ENCODE measurements at regions not wholly inside any gene's neighbourhood (a gene's known extent, or its start where the extent isn't known, plus 50 kb on each side); places are given as distances from the start of the nearest gene placed in this dataset.

GRCh38 chr7:67823345-67823744 lies 826.7 kb downstream of the TYW1 start:
- TF ChIP-seq CTCF (conservative IDR thresholded peaks at IDR 0.05; ENCODE audit: low read depth, low read length), result no peak
- no peak overlapping the region for H3K4me2 ChIP-seq
- no peaks in the 10 kb centered on the region for H3K27me3 ChIP-seq (ENCODE audit: insufficient read depth, low read depth)
- no peaks in the 10 kb centered on the region for H4K20me1 ChIP-seq (ENCODE audit: insufficient read depth)
- no peak overlapping the region for H2AFZ ChIP-seq (ENCODE audit: low read depth)
- no peaks in the 10 kb centered on the region for H3K79me2 ChIP-seq (ENCODE audit: insufficient read depth, low read depth)
- H3K4me1 ChIP-seq (ENCODE audit: low read depth, poor library complexity, severe bottlenecking), result no peaks in the 10 kb centered on the region
- no peak overlapping the region for H3K27ac ChIP-seq
- H3K9ac ChIP-seq, result no peak overlapping the region
- no peak overlapping the region for H3K4me3 ChIP-seq (IDR thresholded peaks at IDR 0.05; ENCODE audit: insufficient read depth, low read depth, low read length)
- H3K36me3 ChIP-seq (ENCODE audit: insufficient read depth), result no peaks in the 10 kb centered on the region

- no peaks in the 10 kb centered on the region for H3K4me1 ChIP-seq (ENCODE audit: low read depth, poor library complexity, severe bottlenecking)
- no peaks in the 10 kb centered on the region for H4K20me1 ChIP-seq (ENCODE audit: insufficient read depth)
- TF ChIP-seq CTCF (conservative IDR thresholded peaks at IDR 0.05; ENCODE audit: low read depth, low read length), result no peak
- H3K36me3 ChIP-seq (ENCODE audit: insufficient read depth), result no peaks in the 10 kb centered on the region
- H3K4me2 ChIP-seq, result no peak overlapping the region
- no peaks in the 10 kb centered on the region for H3K27me3 ChIP-seq (ENCODE audit: insufficient read depth, low read depth)
- no peak overlapping the region for H3K27ac ChIP-seq
- no peak overlapping the region for H2AFZ ChIP-seq (ENCODE audit: low read depth)
- H3K4me3 ChIP-seq (IDR thresholded peaks at IDR 0.05; ENCODE audit: insufficient read depth, low read depth, low read length), result no peak overlapping the region
- no peak overlapping the region for H3K9ac ChIP-seq
- no peaks in the 10 kb centered on the region for H3K79me2 ChIP-seq (ENCODE audit: insufficient read depth, low read depth)
Measured at GRCh38 chr7:67825356-67825755, 828.7 kb downstream of the TYW1 start.

- Histone ChIP-seq H3K79me2 (ENCODE audit: insufficient read depth, low read depth) (no peaks in the 10 kb centered on the region), H3K27me3 (ENCODE audit: insufficient read depth, low read depth) (no peaks in the 10 kb centered on the region)
- TF ChIP-seq CTCF (conservative IDR thresholded peaks at IDR 0.05; ENCODE audit: low read depth, low read length), result no peak
Measured at GRCh38 chr7:67841896-67842295, 845.3 kb downstream of the TYW1 start.

GRCh38 chr7:67842571-67842970 lies 845.9 kb downstream of the TYW1 start:
- Histone ChIP-seq H3K4me2 (no peak overlapping the region), H3K27me3 (ENCODE audit: insufficient read depth, low read depth) (no peaks in the 10 kb centered on the region), H3K9ac (no peak overlapping the region), H3K4me1 (ENCODE audit: low read depth, poor library complexity, severe bottlenecking) (no peaks in the 10 kb centered on the region), H4K20me1 (ENCODE audit: insufficient read depth) (no peaks in the 10 kb centered on the region), H3K36me3 (ENCODE audit: insufficient read depth) (no peaks in the 10 kb centered on the region), H3K4me3 (IDR thresholded peaks at IDR 0.05; ENCODE audit: insufficient read depth, low read depth, low read length) (no peak overlapping the region), H3K27ac (no peak overlapping the region), H3K79me2 (ENCODE audit: insufficient read depth, low read depth) (no peaks in the 10 kb centered on the region), H2AFZ (ENCODE audit: low read depth) (no peak overlapping the region)
- no peak for TF ChIP-seq CTCF (conservative IDR thresholded peaks at IDR 0.05; ENCODE audit: low read depth, low read length)

More at GRCh38 chr7:67841896-67842295, 845.3 kb downstream of the TYW1 start:
- no peaks in the 10 kb centered on the region for H3K36me3 ChIP-seq (ENCODE audit: insufficient read depth)
- H3K9ac ChIP-seq, result no peak overlapping the region
- H2AFZ ChIP-seq (ENCODE audit: low read depth), result no peak overlapping the region
- no peak overlapping the region for H3K4me3 ChIP-seq (IDR thresholded peaks at IDR 0.05; ENCODE audit: insufficient read depth, low read depth, low read length)
- H3K27ac ChIP-seq, result no peak overlapping the region
- no peak overlapping the region for H3K4me2 ChIP-seq
- H3K4me1 ChIP-seq (ENCODE audit: low read depth, poor library complexity, severe bottlenecking), result no peaks in the 10 kb centered on the region
- no peaks in the 10 kb centered on the region for H4K20me1 ChIP-seq (ENCODE audit: insufficient read depth)
